Muscle of arm (tissue), 1 donor: ENCODE measurements at regions not wholly inside any gene's neighbourhood (a gene's known extent, or its start where the extent isn't known, plus 50 kb on each side); places are given as distances from the start of the nearest gene placed in this dataset.
"Not testable (repeated sequence)": the region's sequence is repeated elsewhere in the genome, so short reads cannot be mapped to it uniquely, and the experiment has no call there.

Experiments
- DNase-seq: peaks from one replicate; pipeline ENCODE4 v3.0.0-alpha.2; 2013

DNA sequence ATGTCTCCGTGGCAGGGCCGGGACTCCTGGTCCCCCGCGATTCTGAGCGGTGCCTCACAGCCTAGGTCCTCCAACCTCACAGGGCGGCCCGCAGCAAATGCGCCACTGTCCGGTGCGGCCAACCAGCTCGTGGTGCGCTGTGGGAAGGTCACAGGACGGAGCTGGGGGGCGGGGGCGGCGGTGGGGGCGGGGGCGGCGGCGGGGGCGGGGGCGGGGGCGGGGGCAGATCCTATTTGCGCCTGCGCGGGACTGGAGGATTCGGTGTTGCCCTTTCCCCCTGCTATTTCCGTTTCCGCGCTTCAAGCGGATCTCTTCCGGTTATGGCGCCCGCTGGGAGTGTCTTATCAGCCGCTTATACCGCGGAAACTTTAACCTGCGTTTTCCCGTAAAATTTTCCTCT is 106.7 kb upstream of the SNRPN start:
- DNase-seq = peak; percentile 45

DNA sequence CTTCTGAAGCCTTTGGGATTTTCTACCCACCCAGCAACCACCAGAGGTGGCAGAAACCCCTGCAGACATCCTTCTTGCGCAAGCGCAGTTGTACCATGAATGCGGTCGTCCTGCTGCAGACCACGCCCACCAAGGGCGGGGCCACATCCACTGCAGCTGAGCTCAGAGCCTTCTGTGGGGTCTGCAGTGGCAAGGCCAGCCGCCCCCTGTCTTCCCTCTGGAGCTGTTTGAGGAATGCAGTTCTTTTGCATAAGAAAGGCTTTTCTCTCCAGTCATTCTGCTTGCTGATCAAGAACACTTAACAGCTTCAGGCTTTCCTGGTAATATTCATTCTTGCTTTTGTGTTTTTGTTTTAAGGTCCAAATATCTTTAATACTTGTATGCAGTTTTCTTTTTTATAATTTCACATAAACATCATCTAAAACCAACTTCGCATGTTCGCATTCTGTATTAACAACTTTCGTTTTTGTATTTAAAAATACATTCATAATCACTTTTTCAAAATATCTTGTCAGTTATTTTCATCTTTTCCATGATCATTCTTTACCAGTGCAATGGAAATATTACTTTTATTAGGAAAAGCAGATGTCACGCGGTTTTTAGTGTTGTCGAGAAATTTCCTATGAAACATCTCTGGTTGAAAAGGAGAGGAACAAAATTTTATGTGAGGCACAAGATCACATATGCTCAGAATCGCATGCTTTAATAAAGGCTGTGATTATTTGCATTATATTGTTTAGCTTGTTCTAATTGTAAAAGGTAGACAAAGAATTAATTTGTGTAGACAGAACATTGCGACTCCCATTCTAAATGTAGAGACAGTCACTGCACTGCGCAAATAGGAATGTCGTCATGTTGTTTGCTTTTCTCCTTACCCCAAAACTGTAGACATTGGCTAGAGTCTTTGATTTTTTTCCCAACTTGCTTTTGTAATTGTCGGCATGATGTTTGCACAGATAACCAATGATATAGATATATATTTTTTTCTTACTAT is 98.1 kb upstream of the SNRPN start:
- DNase-seq = no peak

DNA sequence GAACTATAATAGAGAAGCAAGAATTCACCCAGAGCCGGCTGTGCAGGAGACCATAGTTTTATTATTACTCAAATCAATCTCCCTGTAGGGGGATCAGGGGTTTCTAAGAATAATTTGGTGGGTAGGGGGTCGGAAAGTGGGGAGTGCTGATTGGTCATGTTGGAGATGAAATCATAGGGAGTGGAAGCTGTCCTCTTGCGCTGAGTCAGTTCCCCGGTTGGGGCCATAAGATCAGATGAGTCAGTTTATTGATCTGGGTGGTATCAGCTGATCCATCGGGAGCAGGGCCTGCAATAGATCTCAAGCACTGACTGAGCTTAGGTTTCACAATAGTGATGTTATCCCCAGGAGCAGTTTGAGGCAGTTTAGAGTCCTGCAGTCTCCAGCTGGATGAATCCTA is 97.0 kb upstream of the SNRPN start:
- no peak for DNase-seq

DNA sequence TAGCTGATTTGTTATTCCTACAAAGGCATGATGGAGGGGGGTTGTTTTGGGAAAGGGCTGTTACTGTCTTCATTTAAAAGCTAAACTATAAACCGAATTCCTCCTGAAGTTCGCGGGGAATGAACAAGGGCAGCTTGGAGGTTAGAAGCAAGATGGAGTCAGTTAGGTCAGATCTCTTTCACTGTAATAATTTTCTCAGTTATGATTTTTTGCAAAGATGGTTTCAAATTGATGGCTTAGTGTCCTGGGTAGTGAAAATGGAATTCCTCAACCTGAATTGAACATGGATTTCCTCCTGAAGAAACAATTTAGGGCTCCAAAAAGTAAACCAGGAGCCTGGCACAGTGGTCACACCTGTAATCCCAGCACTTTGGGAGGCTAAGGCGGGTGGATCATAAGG is 96.6 kb upstream of the SNRPN start:
- DNase-seq = not testable (repeated sequence)

DNA sequence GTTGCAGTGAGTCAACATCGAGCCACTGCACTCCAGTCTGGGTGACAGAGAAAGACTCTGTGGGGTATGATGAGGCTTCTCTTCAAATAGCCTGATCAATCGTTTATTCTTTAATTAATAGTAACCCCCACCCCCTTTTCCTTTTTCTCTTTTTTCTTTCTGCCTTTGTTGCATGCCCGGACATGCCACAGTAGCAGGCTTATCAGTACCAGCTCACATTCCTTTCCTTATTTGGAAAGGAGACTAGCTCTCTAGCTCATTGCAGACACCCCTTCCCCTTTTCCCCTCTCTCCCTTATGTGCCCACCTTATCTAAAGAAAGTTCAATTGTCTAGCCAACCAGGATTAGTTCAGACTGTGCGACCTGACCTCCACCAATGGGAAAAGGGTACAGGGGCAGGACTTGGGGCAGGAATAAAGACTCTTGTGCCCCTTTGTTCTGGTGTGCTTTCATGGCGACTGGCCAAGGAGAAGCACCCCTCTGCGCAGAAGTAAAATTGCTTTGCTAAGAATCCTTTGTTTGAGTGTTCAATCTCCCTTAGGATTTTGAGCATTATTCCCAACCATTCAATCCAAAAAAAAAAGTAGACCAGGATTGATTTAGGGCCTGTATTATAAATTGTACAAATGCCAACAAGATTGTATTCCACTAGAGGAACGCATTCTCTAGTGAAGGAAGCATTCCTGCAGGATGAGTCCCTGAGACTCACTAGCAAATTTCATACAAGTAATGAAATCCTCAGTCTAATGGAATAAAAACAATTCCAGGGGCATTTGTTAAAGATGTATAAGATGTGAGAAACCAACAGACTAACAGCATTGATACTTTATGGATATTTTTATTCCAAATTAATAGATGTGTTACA is 95.8 kb upstream of the SNRPN start:
- no peak for DNase-seq

DNA sequence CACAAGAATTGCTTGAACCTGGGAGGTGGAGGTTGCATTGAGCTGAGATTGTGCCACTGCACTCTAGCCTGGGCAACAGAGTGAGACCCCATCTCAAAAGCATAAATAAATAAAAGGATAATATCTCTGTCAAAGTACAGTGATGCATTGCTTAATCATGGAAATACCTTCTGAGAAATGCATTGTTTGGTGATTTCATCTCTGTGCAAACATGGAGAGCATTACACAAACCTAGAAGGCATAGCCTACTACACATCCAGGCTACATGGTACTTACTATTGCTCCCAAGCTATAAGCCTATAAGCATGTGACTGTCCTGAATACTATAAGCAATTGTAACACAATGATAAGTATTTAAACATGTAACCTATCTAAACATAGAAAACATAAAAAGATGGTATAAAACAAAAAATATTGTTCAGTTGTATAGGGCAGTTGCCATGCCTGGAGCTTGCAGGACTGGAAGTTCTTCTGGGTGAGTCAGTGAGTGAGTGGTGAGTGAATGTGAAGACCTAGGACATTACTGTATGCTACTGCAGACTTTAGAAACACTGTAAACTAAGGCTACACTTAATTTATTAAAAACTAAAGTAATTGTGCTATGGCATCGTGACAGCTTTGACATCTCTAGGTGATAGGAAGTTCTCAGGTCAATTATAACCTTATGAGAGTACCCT is 93.6 kb upstream of the SNRPN start:
- DNase-seq = no peak

DNA sequence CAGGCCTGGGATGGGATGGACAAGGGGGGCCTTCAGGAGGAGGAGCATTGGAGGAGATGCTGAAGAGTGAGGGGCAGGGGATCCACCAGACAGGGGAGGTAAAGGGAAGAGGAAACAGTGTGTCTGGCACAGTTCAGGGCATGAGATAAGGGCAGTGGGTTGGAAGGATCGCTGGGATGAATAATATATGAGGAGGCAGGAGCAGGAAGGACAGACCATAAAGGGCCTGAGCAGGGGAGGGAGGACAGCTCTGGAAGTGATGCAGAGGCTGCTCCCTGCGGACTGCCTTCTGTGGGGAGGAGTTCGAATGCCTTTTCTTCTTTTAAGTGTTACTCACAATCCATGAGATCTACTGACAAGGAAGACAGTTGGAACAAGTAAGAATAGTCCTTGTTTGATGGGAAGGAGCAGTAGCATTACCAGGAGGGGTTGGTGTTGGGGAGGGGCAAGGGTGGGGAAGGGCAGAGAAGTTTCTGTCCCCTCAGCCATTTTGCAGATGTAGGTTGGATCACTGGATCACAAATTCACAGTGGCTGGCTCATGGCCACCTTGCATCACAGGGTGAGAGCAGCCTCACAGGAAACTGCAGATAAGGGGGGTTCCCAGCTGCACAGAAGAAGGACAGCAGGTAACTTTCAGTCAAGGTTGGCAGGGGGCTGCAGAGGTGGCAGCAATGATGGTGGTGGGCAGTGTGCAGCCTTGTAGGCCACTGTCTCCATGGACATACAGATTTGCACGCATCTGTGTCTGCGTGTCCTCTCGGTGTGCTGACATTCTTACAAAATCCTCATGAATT is 91.9 kb upstream of the SNRPN start:
- DNase-seq = no peak

DNA sequence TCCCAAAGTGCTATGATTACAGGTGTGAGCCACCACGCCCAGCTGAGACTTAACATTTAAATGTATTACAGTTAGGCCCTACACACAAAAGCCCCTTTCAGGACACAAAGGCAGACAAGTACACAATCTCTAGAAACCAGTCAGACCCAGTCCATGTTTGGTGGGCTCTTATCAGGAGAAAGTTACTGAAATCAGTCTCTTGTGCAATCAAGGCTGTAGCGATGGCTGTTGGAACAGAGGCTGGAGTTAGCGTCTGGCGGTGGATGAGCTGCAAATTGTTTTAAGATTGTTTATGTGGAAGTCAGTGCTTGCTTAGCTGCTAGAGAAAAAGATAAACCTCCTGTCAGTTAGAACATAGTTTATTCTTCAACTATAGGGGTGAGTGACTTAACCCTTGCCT is 89.5 kb upstream of the SNRPN start:
- no peak for DNase-seq

DNA sequence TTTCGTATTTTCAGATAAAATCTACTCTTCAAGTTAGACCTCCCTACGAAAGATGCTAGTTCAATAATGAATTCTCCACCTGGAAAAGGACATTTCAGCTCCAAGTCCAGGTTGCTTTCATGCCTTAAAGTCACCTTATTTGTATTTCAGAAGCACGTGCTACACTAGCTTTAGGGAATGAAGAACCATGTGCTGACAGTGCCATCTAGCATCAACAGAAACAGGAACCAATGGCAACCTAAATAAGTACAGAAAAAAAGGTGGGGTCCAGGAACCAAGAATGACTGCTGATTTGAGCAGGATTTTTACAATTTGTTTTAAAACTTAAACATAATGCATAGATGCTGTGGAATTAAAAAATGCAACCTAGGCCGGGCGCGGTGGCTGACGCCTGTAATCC is 77.6 kb upstream of the SNRPN start:
- DNase-seq = no peak

DNA sequence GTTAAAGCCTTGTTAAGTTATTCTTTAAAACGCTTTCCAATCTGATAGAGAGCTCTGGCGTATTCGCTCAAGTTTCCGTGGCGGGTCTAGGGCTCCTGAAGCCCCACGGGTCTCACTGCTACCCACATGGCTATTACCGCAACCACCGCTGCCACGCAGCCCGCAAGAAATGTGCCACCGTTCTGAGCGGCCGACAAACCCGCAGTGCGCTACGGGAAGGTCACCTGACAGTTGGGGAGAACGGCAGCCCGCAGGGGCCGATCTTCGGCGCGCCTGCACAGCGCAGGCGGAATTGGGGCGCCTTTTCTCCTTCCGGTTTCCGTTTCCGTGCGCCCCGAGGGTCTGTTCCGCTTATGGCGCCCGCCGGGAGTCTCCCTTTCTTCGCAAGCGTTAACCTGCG is 76.6 kb upstream of the SNRPN start:
- peak; percentile 69 for DNase-seq

DNA sequence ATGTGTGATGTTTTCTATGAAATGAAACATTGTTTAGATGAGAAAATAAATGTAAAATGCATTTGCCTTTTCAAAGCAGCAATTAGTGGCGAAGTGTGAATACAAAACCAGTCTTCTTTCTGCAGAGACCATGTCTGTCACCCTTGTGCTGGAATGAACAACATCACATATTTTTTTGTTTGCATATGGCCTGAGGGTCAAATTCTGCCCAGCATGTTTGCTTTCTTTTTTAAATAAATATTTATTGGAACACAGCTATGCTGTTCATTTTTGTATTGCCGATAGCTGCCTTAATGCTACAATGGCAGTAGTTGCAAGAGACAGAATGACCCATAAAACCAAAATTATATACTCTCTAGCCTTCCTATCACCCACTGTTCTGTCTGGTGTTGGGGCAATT is 75.3 kb upstream of the SNRPN start:
- no peak for DNase-seq

DNA sequence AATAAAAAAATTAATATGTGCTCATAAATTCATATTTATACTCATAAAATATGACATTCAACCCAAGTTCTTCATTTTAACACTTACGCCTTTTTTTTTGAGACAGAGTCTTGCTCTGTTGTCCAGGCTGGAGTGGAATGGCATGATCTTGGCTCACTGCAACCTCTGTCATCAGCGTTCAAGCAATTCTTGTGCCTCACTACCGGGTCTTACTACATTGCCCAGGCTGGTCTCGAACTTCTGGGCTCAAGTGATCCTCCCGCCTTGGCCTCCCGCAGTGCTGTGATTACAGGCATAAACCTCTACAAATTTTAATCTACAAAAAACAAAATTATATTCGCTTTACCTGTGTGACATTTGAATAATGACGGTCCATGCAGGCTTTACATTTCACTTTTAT is 74.1 kb upstream of the SNRPN start:
- DNase-seq = no peak

DNA sequence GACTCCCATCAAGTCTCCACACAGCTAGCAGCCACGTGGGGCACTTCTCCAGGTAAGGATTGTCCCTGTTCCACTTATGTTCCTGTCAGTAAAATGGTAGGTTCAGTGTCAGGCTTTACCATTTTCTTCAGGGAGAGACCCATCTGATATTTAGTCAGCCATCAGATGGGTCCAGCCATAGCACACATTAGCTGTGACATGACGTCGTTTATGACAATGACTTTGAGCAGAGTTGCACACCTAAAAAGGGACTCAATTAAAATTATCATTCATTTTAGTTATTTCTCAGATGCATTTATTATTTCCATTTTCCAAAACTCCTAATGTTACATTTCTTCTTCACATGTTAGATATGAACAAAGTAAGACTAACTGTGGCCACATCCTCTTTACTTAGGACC is 68.2 kb upstream of the SNRPN start:
- DNase-seq = no peak

DNA sequence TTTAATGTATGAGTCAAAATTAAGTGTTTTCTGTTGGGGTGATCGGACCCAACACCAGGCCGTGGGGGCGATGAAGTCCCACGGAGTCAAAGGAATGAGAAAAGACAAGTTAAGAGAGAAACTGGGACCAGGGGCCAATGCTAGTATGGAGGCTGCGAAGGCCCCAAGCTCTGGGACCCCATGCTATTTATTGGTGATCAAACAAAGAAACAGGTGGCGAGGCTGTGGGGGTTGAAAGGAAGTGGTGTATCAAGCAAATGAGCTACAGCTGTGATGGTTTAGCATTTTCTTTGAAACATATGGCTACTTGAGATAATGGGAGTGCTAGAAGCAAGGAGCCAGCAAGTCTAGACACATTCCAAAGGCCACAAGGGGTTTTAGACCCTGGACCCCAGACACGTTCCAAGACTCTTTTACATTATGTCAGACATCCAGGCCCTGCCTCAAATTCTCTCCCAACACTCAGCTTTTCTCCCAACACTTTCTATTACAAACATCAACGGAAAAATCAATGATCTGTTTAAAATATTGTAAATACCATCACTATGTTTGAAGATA is 56.0 kb upstream of the SNRPN start:
- DNase-seq = no peak

DNA sequence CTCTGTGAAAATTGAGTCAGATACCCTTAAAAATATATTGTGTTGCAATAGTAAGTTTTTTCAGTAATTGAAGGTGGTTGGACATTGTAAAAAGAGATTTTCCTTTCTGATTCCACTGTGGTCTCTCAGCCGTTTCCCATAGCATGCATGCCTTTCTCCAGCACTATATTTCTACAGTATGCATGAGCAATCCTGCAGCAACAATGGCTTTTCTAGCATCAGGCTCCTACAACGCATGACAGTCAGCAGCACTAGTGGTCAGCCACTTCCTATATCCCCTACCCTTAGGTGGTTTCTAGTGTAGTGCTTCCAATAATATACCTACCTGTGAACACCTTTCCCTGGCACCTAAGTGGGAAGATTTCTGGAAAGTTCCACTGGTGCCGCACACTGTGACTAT is 55.4 kb upstream of the SNRPN start:
- DNase-seq = no peak

DNA sequence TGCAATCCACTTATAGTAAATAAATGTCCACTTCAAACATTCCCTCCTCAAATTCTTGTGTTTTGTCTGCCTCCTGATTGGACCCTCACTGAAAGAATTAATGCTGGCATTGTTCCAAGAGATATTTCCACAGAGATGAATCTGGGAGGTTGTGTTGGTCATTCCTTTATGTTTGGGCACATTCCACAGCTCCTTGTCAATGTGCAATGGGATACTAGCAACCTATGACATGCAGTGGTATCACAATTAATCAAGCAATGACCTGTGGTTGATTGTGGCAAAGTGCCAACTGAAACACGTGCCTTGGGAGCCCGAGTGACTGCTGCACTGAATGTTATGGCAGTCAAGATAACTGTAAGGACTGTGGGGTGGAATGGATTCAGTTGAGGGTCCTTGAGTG is 55.0 kb upstream of the SNRPN start:
- DNase-seq = no peak

DNA sequence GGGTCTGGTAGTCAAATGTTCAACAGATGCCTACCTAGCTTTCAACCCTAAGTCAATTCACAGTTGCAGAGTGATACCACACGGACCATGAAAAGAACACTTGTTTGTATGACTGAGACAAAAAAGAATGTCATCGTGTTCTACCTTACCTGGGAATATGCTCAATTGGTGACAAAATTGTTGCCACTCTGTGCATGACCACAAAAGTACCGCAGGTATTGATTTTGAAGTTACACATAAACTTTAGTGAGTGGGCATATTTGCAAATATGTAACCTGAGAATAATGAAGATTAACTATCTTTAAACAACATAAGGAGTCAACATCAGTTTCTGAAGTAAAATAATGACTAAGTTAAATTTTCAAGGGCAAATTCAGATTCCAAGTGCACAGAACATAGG is 53.4 kb upstream of the SNRPN start:
- DNase-seq = no peak
